T follicular helper cell (primary cell): ENCODE measurements at regions not wholly inside any gene's neighbourhood (a gene's known extent, or its start where the extent isn't known, plus 50 kb on each side); places are given as distances from the start of the nearest gene placed in this dataset.
"Not testable (repeated sequence)": the region's sequence is repeated elsewhere in the genome, so short reads cannot be mapped to it uniquely, and the experiment has no call there.

Experiments
- DNase-seq: peaks from one replicate; pipeline ENCODE4 v3.0.0-alpha.2; 2020; ENCODE audit warnings: low read depth

GRCh38 chr11:3514635-3515424, 127.0 kb downstream of the ART5 start:
- DNase-seq, result not testable (repeated sequence)

- not testable (repeated sequence) for DNase-seq
Measured at GRCh38 chr11:3513311-3513710, 128.5 kb downstream of the ART5 start.

- DNase-seq, result not testable (repeated sequence)
Measured at GRCh38 chr11:3512751-3513150, 129.0 kb downstream of the ART5 start.

- peak; percentile 67 for DNase-seq
Measured at GRCh38 chr11:3512133-3512703, 129.6 kb downstream of the ART5 start.

GRCh38 chr11:3511416-3512132, 130.2 kb downstream of the ART5 start:
- DNase-seq, result not testable (repeated sequence)

GRCh38 chr11:3509563-3509962, 130.6 kb upstream of the ZNF195 start:
- DNase-seq, result not testable (repeated sequence)

- not testable (repeated sequence) for DNase-seq
Measured at GRCh38 chr11:3499198-3499597, 120.3 kb upstream of the ZNF195 start.

- DNase-seq, result peak; percentile 33
Measured at GRCh38 chr11:3498356-3498755, 119.4 kb upstream of the ZNF195 start.

- DNase-seq, result not testable (repeated sequence)
Measured at GRCh38 chr11:3493152-3493551, 114.2 kb upstream of the ZNF195 start.

GRCh38 chr11:3488003-3488402, 109.1 kb upstream of the ZNF195 start:
- not testable (repeated sequence) for DNase-seq

- DNase-seq, result not testable (repeated sequence)
Measured at GRCh38 chr11:3485737-3486136, 106.8 kb upstream of the ZNF195 start.

GRCh38 chr11:3476937-3477885, 98.3 kb upstream of the ZNF195 start:
- not testable (repeated sequence) for DNase-seq

- DNase-seq, result not testable (repeated sequence)
Measured at GRCh38 chr11:3476084-3476936, 97.4 kb upstream of the ZNF195 start.

GRCh38 chr11:3468963-3469362, 90.0 kb upstream of the ZNF195 start:
- not testable (repeated sequence) for DNase-seq

- not testable (repeated sequence) for DNase-seq
Measured at GRCh38 chr11:3467599-3467998, 88.7 kb upstream of the ZNF195 start.

- DNase-seq, result not testable (repeated sequence)
Measured at GRCh38 chr11:3455666-3456065, 76.7 kb upstream of the ZNF195 start.

GRCh38 chr11:3454844-3455243, 75.9 kb upstream of the ZNF195 start:
- DNase-seq, result peak; percentile 26

GRCh38 chr11:3453596-3454256, 74.8 kb upstream of the ZNF195 start:
- not testable (repeated sequence) for DNase-seq

- not testable (repeated sequence) for DNase-seq
Measured at GRCh38 chr11:3450822-3451221, 71.9 kb upstream of the ZNF195 start.

GRCh38 chr11:3445535-3445934, 66.6 kb upstream of the ZNF195 start:
- not testable (repeated sequence) for DNase-seq
